ENCODE measurements at regions not wholly inside any gene's neighbourhood (a gene's known extent, or its start where the extent isn't known, plus 50 kb on each side); places are given as distances from the start of the nearest gene placed in this dataset.
A peak's percentile ranks its signal among the peaks of the same experiment; 100 is the strongest.

DNA sequence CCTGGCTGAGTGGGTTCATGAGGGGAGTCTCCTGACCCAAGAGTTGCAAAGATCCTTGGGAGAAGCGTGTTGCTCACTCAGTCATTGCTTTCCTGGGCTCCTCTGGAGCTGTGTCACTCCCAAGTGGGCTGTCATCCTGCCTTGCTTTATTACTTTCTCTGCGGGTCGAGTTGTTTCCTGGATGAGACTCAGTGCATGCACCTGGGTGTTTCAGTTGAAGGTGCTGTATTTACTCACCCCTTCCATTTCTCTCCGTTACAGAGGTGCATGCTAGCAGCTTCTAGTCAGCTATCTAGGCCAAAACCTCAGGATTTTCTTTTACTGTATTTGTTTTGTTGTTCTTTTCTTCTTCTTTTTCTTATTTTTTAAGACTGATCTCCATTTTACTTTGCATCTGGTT lies 785.5 kb upstream of the EDIL3 start:
- intact Hi-C loops (cut with DNase I; ENCODE audit: low total_unique reads), result no loop called here
- no peak for DNase-seq (ENCODE audit: low spot score in 2 of 2)
- no peak for TF ChIP-seq POLR2A (IDR thresholded peaks at IDR 0.05)
- TF ChIP-seq, protein P1, sequence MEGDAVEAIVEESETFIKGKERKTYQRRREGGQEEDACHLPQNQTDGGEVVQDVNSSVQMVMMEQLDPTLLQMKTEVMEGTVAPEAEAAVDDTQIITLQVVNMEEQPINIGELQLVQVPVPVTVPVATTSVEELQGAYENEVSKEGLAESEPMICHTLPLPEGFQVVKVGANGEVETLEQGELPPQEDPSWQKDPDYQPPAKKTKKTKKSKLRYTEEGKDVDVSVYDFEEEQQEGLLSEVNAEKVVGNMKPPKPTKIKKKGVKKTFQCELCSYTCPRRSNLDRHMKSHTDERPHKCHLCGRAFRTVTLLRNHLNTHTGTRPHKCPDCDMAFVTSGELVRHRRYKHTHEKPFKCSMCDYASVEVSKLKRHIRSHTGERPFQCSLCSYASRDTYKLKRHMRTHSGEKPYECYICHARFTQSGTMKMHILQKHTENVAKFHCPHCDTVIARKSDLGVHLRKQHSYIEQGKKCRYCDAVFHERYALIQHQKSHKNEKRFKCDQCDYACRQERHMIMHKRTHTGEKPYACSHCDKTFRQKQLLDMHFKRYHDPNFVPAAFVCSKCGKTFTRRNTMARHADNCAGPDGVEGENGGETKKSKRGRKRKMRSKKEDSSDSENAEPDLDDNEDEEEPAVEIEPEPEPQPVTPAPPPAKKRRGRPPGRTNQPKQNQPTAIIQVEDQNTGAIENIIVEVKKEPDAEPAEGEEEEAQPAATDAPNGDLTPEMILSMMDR (IDR thresholded peaks at IDR 0.05), result no peak
- no peak overlapping the region for H3K4me3 ChIP-seq (ENCODE audit: low read depth, poor library complexity, severe bottlenecking)
- WGBS, 2 donors, result 63 to 77% methylated on average over 4 of the region's 4 CpGs

GRCh38 chr5:85173469-85173868 lies 788.8 kb upstream of the EDIL3 start:
- intact Hi-C loops (cut with DNase I; ENCODE audit: low total_unique reads), result no loop called here
- DNase-seq (ENCODE audit: low spot score in 2 of 2), result no peak
- TF ChIP-seq POLR2A (IDR thresholded peaks at IDR 0.05), result no peak
- TF ChIP-seq, protein P1 (IDR thresholded peaks at IDR 0.05), result no peak
- no peak overlapping the region for H3K4me3 ChIP-seq (ENCODE audit: low read depth, poor library complexity, severe bottlenecking)

DNA sequence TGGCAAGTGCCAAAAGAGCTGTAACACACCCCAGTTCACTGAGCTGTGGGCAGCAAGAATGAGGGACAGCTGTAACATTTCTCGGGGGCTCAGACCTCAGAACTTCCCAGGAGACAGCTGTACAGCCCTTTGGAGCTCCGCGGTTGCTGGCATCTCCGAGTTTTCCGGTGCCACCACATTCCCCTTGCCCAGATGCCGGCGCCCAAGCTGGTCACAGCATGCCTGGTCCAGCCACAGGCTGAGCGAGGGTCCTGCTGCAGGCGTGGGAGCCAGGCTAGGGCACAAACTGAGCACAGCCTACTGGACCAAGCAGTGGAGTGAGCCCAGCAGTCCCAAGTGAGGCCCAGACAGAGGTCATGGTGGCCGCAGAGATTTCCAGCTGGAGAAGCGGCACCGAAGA lies 797.7 kb upstream of the EDIL3 start:
- TF ChIP-seq, protein P1 (IDR thresholded peaks at IDR 0.05), result no peak
- no peak for TF ChIP-seq POLR2A (IDR thresholded peaks at IDR 0.05)
- peak in 1 of 2 donors; percentile 60 for DNase-seq (ENCODE audit: low spot score in 2 of 2)
- intact Hi-C loops (cut with DNase I; ENCODE audit: low total_unique reads), result no loop called here
- WGBS, 2 donors, result 88 to 94% methylated on average over 11 to 12 of the region's 12 CpGs
- H3K4me3 ChIP-seq (ENCODE audit: low read depth, poor library complexity, severe bottlenecking), result no peak overlapping the region

DNA sequence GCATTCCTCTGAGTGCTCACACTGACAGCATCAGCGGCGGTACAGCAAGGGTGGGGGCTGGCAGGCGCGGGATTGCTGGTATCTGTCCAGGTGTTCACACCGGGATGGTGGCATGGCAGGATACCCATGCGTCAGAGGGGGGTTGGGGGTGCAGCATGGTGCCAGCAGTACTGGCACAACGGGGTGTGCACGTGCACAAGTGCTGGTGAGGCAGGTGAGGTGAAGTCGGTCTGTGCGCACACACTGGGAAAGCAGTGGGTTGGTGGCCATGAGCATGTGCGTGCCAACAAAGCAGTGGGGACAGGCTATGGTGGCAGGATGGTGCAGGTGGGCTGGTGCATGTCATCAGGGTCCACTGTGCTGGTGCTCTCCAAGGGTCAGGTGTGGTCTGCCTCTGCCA lies 819.6 kb upstream of the EDIL3 start:
- DNase-seq (ENCODE audit: low spot score in 2 of 2), result peak in 1 of 2 donors; percentile 76
- WGBS, 2 donors, result 94% methylated on average over 10 of the region's 11 CpGs
- intact Hi-C loops (cut with DNase I; ENCODE audit: low total_unique reads), result no loop called here
- H3K4me3 ChIP-seq (ENCODE audit: low read depth, poor library complexity, severe bottlenecking), result no peak overlapping the region
- TF ChIP-seq POLR2A (IDR thresholded peaks at IDR 0.05), result no peak
- TF ChIP-seq, protein P1 (IDR thresholded peaks at IDR 0.05), result no peak

- no peak for DNase-seq (ENCODE audit: low spot score in 2 of 2)
- intact Hi-C loops (cut with DNase I; ENCODE audit: low total_unique reads), result no loop called here
- WGBS, 2 donors, result 74 to 80% methylated on average over 1 of the region's 1 CpG
- no peak overlapping the region for H3K4me3 ChIP-seq (ENCODE audit: low read depth, poor library complexity, severe bottlenecking)
- no peak for TF ChIP-seq POLR2A (IDR thresholded peaks at IDR 0.05)
- TF ChIP-seq, protein P1 (IDR thresholded peaks at IDR 0.05), result no peak
These were observed 820.8 kb upstream of the EDIL3 start for GRCh38 chr5:85205430-85205829.

DNA sequence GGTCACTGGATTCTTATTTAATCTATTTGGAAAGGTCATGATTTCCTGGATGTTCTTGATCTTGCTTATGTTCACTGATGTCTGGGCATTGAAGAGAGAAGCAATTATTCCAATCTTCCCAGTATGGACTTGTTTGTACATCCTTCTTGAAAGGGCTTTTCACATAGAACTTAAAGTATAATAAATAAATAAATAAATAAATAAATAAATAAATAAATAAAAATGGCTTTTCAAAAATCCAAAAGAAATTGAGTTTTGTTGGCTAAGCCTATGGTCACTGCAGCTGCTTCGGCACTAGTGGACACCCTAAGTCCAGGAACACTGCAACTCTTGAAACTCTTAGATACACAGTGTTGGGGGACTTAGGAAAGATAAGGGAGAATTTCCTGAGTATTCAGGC lies 840.7 kb upstream of the EDIL3 start:
- no peak overlapping the region for H3K4me3 ChIP-seq (ENCODE audit: low read depth, poor library complexity, severe bottlenecking)
- WGBS, 2 donors, result 95 to 100% methylated on average over 1 of the region's 1 CpG
- intact Hi-C loops (cut with DNase I; ENCODE audit: low total_unique reads), result no loop called here
- DNase-seq (ENCODE audit: low spot score in 2 of 2), result no peak
- TF ChIP-seq POLR2A (IDR thresholded peaks at IDR 0.05), result no peak
- TF ChIP-seq, protein P1 (IDR thresholded peaks at IDR 0.05), result no peak
